ENCODE measurements at regions not wholly inside any gene's neighbourhood (a gene's known extent, or its start where the extent isn't known, plus 50 kb on each side); places are given as distances from the start of the nearest gene placed in this dataset.
"Not testable (repeated sequence)": the region's sequence is repeated elsewhere in the genome, so short reads cannot be mapped to it uniquely, and the experiment has no call there.

DNA sequence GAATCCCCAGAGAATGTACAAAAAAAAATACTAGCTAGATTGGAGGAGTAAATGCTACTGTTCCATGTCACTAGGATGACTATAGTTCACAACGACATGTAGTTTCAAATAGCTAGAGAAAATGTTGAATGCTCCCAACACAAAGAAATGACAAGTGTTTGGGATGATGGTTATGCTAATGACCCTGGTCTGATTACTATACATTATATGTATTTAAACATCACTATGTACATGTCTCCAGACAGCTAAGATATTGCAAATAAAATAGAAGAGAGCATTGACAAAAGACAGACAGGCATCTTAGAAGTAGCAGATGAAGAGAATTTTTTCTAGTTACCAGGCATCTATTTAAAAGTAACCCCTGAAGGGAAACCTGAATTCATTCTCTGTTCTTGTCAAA is 281.6 kb upstream of the SLC16A7 start:
- no peak for DNase-seq (ENCODE audit: low spot score)
- peaks cover 5% of the 10 kb centered on the region for H3K9me3 Mint-ChIP-seq
- no peaks in the 10 kb centered on the region for H3K36me3 Mint-ChIP-seq (ENCODE audit: low read depth)
- H3K4me1 Mint-ChIP-seq (ENCODE audit: low read depth), result no peaks in the 10 kb centered on the region
- no peak overlapping the region for H3K4me3 Mint-ChIP-seq
- no peaks in the 10 kb centered on the region for H3K27me3 Mint-ChIP-seq (ENCODE audit: low read depth)
- no peak overlapping the region for H3K27ac Mint-ChIP-seq

DNA sequence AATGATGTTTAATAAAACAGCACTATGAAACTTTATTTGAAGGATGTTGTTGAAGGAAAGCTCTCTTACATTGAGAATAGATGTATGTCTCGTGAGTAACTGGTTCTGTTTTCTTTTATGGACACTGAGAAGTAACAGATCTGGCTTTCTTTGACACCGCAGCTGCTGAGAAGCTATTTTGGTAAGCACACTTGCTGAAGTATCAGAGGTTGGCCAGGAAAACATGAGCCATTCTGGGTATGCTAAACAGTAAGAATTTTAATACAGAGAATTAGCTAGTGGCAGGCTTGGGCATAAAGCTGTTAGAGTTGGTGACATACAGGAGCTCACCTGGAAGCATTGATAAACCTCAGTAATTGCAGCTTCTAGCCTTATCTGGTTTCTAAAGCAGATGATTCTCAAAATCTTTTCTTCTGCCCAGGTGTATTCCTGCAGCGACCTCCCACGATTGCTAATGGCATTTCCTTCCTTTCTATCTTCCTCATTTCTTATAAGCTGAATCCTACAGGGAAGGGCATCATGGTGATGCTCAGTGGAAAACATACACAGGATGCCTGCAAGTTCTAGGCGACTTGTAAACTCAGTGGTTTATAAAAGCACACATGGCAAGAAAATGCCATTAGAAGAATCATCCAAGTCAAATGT is 291.6 kb upstream of the SLC16A7 start:
- Mint-ChIP-seq H3K36me3 (ENCODE audit: low read depth) (no peaks in the 10 kb centered on the region), H3K27ac (no peak overlapping the region), H3K9me3 (no peaks in the 10 kb centered on the region), H3K4me1 (ENCODE audit: low read depth) (peaks cover 2% of the 10 kb centered on the region), H3K4me3 (no peak overlapping the region), H3K27me3 (ENCODE audit: low read depth) (no peaks in the 10 kb centered on the region)
- DNase-seq (ENCODE audit: low spot score), result no peak

DNA sequence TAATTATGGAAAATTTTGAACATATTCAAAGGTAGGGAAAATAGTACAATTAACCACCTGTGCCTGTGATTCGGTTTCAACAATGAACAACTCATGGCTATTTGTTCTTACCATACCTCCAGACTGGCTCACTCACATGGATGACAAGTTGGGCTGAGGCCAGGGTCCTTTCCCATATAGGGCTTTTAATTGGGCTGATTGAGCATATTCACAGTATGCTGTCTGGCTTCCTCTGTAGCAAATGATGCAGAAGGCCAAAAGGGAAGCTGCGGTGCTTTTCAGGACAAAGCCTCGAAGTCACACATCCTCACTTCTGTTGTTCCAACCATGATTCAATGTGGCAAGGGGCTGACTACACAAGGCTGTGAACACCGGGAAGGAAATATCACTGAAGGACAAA is 297.5 kb upstream of the SLC16A7 start:
- no peaks in the 10 kb centered on the region for H3K27me3 Mint-ChIP-seq (ENCODE audit: low read depth)
- no peak overlapping the region for H3K4me3 Mint-ChIP-seq
- no peaks in the 10 kb centered on the region for H3K36me3 Mint-ChIP-seq (ENCODE audit: low read depth)
- H3K9me3 Mint-ChIP-seq, result no peaks in the 10 kb centered on the region
- no peak for DNase-seq (ENCODE audit: low spot score)
- H3K4me1 Mint-ChIP-seq (ENCODE audit: low read depth), result peaks cover 2% of the 10 kb centered on the region
- no peak overlapping the region for H3K27ac Mint-ChIP-seq

DNA sequence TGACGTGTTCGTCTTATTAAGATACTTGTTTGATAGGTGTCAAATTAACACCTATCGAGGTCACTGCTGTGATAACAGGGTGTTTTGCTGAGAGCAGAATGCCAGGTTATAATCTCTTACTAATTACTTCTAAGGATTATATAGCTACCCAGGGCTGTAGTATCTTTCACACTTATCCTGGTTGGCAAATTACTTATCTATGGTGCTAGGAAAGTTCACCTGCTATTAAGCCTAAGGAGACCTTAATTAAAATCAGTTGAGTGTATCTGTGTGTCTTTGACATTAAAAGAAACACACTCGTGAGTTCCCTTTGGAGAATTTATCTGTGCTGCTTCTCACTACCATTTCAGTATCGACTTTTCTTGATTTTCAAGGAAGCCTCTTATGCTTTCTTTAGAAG is 301.6 kb upstream of the SLC16A7 start:
- no peak for DNase-seq (ENCODE audit: low spot score)
- no peaks in the 10 kb centered on the region for H3K4me1 Mint-ChIP-seq (ENCODE audit: low read depth)
- H3K36me3 Mint-ChIP-seq (ENCODE audit: low read depth), result no peaks in the 10 kb centered on the region
- H3K27me3 Mint-ChIP-seq (ENCODE audit: low read depth), result no peaks in the 10 kb centered on the region
- no peak overlapping the region for H3K4me3 Mint-ChIP-seq
- no peaks in the 10 kb centered on the region for H3K9me3 Mint-ChIP-seq
- H3K27ac Mint-ChIP-seq, result no peak overlapping the region

DNA sequence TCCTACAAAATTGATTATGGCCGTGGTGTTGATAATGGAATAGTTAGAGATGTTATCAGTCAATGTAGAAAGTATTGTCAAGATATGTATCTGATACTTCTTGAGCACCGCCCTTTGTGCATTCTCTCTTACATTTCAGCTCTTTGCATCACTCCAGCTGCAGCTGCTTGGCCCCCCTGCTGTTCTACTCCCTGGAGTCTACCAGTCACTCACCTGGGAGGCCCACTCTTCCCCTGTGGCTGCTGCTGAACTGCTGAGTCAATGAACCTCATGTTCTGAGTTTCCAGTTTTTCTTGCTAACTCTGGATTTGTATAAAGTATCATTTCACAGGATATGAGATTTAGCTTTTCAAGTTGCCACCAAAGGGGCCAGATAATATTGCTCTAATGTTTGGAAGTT is 312.8 kb upstream of the SLC16A7 start:
- H3K27me3 Mint-ChIP-seq (ENCODE audit: low read depth), result no peaks in the 10 kb centered on the region

DNA sequence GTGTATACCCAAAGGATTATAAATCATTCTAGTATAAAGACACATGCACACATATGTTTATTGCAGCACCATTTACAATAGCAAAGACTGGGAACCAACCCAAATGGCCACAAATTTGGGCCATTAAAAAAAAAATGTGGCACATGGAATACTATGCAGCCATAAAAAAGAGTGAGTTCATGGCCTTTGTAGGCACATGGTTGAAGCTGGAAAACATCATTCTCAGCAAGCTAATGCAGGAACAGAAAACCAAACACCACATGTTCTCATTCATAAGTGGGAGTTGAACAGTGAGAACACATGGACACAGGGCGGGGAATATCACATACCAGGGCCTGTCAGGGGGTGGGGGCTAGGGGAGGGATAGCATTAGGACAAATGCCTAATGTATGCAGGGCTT is 322.3 kb upstream of the SLC16A7 start:
- H3K36me3 Mint-ChIP-seq (ENCODE audit: low read depth); H3K27me3 Mint-ChIP-seq (ENCODE audit: low read depth); H3K4me1 Mint-ChIP-seq (ENCODE audit: low read depth); H3K4me3 Mint-ChIP-seq; H3K27ac Mint-ChIP-seq; DNase-seq (ENCODE audit: low spot score): not testable (repeated sequence)
- H3K9me3 Mint-ChIP-seq, result peaks cover 11% of the 10 kb centered on the region

More for the DNA sequence above, 312.8 kb upstream of the SLC16A7 start:
- H3K36me3 Mint-ChIP-seq (ENCODE audit: low read depth), result no peaks in the 10 kb centered on the region
- no peaks in the 10 kb centered on the region for H3K9me3 Mint-ChIP-seq
- no peak overlapping the region for H3K4me3 Mint-ChIP-seq
- H3K4me1 Mint-ChIP-seq (ENCODE audit: low read depth), result no peaks in the 10 kb centered on the region
- no peak overlapping the region for H3K27ac Mint-ChIP-seq
- DNase-seq (ENCODE audit: low spot score), result no peak

DNA sequence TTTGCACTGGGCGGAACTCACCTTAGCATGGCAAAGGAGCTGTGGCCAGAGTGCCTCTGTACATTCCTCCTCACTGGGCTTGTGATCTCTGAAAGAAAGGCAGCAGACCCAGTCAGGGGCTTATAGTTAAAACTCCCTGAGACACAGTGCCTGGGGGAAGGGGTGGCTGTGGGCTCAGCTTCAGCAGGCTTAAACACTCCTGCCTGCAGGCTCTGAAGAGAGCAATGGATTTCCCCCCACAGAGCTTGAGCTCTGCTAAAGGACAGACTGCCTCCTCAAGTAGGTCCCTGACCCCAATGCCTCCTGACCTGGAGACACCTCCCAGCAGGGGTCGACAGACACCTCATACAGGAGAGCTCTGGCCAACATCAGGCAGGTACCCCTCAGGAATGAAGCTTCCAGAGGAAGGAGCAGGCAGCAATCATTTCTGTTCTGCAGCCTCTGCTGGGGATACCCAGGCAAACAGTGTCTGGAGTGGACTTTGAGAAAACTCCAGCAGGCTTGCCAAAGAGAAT is 327.5 kb upstream of the SLC16A7 start:
- DNase-seq (ENCODE audit: low spot score), result no peak
- H3K27me3 Mint-ChIP-seq (ENCODE audit: low read depth), result no peaks in the 10 kb centered on the region
- H3K36me3 Mint-ChIP-seq (ENCODE audit: low read depth), result no peaks in the 10 kb centered on the region
- H3K4me3 Mint-ChIP-seq, result no peak overlapping the region
- peaks cover 11% of the 10 kb centered on the region for H3K9me3 Mint-ChIP-seq
- H3K4me1 Mint-ChIP-seq (ENCODE audit: low read depth), result no peaks in the 10 kb centered on the region
- no peak overlapping the region for H3K27ac Mint-ChIP-seq

DNA sequence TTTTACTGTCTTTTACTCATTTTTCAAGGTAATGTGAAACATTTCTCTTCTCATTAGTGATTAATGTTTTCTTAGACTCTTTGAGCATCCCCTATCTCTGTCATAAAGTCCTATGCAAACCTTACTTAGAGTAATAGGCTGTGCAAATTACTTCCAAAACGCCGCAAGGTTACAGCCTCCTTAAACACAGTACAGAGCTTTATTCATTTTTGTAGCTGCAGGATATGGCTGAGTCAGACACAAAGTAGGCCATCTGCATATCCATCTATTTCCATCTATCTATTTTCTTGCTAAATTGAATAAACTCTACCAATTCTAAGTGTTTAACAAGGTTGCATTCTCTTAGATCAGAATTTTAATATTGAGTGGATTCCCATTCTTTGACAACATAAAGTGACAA is 335.6 kb upstream of the SLC16A7 start:
- Mint-ChIP-seq H3K4me1 (ENCODE audit: low read depth) (no peaks in the 10 kb centered on the region), H3K9me3 (no peaks in the 10 kb centered on the region), H3K27ac (no peak overlapping the region), H3K4me3 (no peak overlapping the region), H3K27me3 (ENCODE audit: low read depth) (no peaks in the 10 kb centered on the region), H3K36me3 (ENCODE audit: low read depth) (no peaks in the 10 kb centered on the region)
- no peak for DNase-seq (ENCODE audit: low spot score)

DNA sequence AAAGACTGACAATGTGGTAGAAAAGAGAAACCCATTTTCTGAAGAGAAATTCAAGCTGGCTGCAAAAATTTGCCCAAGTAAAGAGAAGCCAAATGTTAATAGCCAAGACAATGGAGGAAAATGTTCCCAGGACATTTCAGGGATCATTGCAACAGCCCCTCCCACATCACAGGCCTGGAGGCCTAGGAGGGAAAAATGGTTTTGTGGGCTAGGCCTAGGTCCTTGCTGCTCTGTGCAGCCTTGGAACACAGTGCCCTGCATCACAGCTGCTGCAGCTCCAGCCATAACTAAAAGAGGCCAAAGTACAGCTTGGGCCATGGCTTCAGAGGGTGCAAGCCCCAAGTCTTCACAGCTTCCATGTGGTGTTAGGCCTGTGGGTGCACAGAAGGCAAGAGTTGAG is 332.4 kb upstream of the LRIG3 start:
- Mint-ChIP-seq H3K9me3 (peaks cover 15% of the 10 kb centered on the region), H3K4me3 (no peak overlapping the region), H3K27me3 (ENCODE audit: low read depth) (no peaks in the 10 kb centered on the region), H3K4me1 (ENCODE audit: low read depth) (no peaks in the 10 kb centered on the region), H3K27ac (no peak overlapping the region), H3K36me3 (ENCODE audit: low read depth) (no peaks in the 10 kb centered on the region)
- no peak for DNase-seq (ENCODE audit: low spot score)

DNA sequence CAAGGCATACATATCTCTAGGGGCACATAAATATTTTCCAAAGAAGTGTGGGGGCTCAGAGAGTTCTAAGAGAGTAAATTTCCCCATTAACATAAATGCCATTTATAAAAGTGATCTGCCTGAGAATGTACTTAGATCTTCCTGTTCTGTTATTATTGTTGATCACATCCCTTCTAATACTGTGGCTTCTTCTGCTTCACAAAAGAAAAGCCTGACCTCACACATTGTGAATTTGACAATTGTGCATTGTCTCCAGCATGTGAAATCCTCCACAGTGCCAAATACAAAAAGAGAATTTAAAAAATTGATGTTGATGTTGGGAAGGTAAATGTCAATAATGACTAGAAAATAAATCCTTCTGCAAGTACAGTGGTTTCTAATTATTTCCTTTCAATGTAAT is 330.5 kb upstream of the LRIG3 start:
- Mint-ChIP-seq H3K27ac (no peak overlapping the region), H3K4me1 (ENCODE audit: low read depth) (no peaks in the 10 kb centered on the region), H3K27me3 (ENCODE audit: low read depth) (no peaks in the 10 kb centered on the region)

DNA sequence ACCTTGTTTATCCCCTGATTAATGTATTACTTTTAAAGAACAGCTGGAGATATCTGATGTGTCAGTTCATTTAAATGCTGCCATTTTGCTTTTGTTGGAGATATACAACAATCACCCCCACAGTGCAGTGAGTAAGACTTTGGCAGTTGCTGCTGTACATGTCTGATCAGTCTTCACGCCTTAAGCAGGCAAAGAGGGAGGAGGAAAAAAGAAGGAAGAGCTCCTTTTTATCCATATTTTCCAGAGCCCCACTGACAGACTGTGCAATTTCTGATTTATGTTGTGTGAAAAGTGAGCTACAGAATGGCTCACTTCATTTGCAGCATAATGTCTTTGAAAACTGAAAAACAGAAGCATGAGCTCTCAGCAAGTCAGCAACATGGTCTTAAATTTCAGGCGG is 319.7 kb upstream of the LRIG3 start:
- H3K36me3 Mint-ChIP-seq (ENCODE audit: low read depth), result no peaks in the 10 kb centered on the region
- peaks cover 5% of the 10 kb centered on the region for H3K9me3 Mint-ChIP-seq
- no peak overlapping the region for H3K4me3 Mint-ChIP-seq
- H3K27me3 Mint-ChIP-seq (ENCODE audit: low read depth), result no peaks in the 10 kb centered on the region
- H3K4me1 Mint-ChIP-seq (ENCODE audit: low read depth), result no peaks in the 10 kb centered on the region
- no peak for DNase-seq (ENCODE audit: low spot score)
- H3K27ac Mint-ChIP-seq, result no peak overlapping the region

More for the DNA sequence above, 330.5 kb upstream of the LRIG3 start:
- Mint-ChIP-seq H3K4me3 (no peak overlapping the region), H3K36me3 (ENCODE audit: low read depth) (no peaks in the 10 kb centered on the region), H3K9me3 (peaks cover 15% of the 10 kb centered on the region)
- DNase-seq (ENCODE audit: low spot score), result no peak

DNA sequence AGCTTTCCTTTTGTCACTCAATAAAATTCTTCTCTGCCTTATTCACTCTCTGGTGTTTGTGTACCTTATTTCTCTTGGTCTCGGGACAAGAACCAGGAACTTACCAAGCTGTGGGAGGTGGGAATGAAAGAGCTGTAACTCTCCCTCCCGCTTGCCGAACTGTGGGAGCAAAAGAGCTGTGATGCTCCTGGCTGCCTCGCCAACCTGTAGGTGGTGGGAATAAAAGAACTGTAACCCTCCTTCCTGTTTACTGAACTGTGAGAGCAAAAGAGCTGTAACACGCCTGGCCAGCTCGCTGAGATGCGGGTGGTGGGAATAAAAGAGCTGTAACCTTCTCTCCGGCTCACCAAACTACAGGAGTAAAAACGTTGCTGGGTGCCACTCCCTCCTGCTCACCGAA is 314.1 kb upstream of the LRIG3 start:
- Mint-ChIP-seq H3K9me3 (no peaks in the 10 kb centered on the region), H3K27me3 (ENCODE audit: low read depth) (no peaks in the 10 kb centered on the region), H3K36me3 (ENCODE audit: low read depth) (no peaks in the 10 kb centered on the region)

DNA sequence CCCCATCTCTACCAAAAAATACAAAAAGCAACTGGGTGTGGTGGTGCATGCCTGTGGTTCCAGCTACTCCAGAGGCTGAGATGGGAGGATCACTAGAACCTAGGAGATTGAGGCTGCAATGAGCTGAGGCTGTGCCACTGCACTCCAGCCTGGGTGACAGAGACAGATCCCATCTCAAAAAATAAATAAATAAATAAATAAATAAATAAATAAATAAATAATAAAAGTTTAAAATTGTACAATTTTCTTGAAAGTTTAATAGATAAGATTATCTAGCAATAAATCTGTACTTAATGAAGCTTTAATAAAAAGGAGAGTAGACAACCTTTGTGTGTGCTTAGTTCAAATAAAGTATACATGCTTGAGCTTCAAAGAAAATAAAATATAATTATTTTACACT is 310.0 kb upstream of the LRIG3 start:
- no peaks in the 10 kb centered on the region for H3K36me3 Mint-ChIP-seq (ENCODE audit: low read depth)

More for the DNA sequence above, 314.1 kb upstream of the LRIG3 start:
- no peaks in the 10 kb centered on the region for H3K4me1 Mint-ChIP-seq (ENCODE audit: low read depth)
- no peak overlapping the region for H3K27ac Mint-ChIP-seq
- no peak overlapping the region for H3K4me3 Mint-ChIP-seq
- DNase-seq (ENCODE audit: low spot score), result no peak

DNA sequence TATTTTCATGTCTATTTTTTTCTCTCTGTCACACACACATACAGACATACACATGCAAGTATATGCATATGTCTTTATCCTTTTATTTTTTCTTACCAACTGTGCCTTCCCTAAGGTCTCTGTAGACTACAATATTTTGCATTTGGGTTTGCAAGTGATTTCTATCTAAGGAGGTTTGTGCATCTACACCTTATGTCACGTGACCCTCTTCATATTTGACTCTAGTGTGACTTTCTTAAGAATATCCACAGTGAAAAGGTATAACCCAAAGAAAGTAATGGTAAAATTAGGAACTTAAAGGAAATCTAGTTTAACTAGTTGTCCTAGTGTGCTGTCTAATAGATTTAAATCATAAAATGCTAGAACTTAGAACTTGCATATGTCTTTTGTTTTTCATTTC is 298.8 kb upstream of the LRIG3 start:
- Mint-ChIP-seq H3K4me3 (no peak overlapping the region), H3K9me3 (no peaks in the 10 kb centered on the region), H3K36me3 (ENCODE audit: low read depth) (no peaks in the 10 kb centered on the region), H3K27me3 (ENCODE audit: low read depth) (no peaks in the 10 kb centered on the region), H3K4me1 (ENCODE audit: low read depth) (no peaks in the 10 kb centered on the region), H3K27ac (no peak overlapping the region)
- no peak for DNase-seq (ENCODE audit: low spot score)

More for the DNA sequence above, 310.0 kb upstream of the LRIG3 start:
- DNase-seq (ENCODE audit: low spot score), result no peak
- peaks cover 5% of the 10 kb centered on the region for H3K9me3 Mint-ChIP-seq
- no peaks in the 10 kb centered on the region for H3K27me3 Mint-ChIP-seq (ENCODE audit: low read depth)
- no peak overlapping the region for H3K27ac Mint-ChIP-seq
- H3K4me3 Mint-ChIP-seq, result no peak overlapping the region
- H3K4me1 Mint-ChIP-seq (ENCODE audit: low read depth), result no peaks in the 10 kb centered on the region

DNA sequence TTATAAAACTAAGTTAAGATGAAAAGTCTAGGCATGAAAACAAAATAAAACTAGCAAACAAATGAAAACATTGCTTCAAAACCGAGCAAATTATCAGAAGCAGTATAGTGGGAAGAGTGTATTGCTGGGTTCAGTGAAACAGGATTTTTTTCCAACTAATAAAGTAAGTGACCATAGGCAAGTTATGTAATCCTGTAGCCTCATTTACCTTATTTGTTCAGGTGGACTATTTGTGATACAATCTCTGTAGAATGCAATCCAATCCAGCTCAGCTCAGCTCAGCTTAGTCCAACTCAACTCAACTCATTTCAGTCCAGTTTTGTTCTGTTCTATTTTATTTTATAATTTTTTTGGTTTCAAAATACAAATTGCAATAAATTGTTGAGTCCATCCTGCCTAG is 276.7 kb upstream of the LRIG3 start:
- no peaks in the 10 kb centered on the region for H3K36me3 Mint-ChIP-seq (ENCODE audit: low read depth)
- H3K27ac Mint-ChIP-seq, result no peak overlapping the region
- H3K4me1 Mint-ChIP-seq (ENCODE audit: low read depth), result no peaks in the 10 kb centered on the region
- DNase-seq (ENCODE audit: low spot score), result no peak
- H3K27me3 Mint-ChIP-seq (ENCODE audit: low read depth), result no peaks in the 10 kb centered on the region
- H3K9me3 Mint-ChIP-seq, result no peaks in the 10 kb centered on the region
- no peak overlapping the region for H3K4me3 Mint-ChIP-seq

Data from T-helper 2 cell treated with Interferon-gamma antibody and Interleukin-4, amounts not matched to agents 5 μg/mL and 100 μg/mL, for 36 hours (primary cell).